ENCODE measurements at regions not wholly inside any gene's neighbourhood (a gene's known extent, or its start where the extent isn't known, plus 50 kb on each side); places are given as distances from the start of the nearest gene placed in this dataset.

DNA sequence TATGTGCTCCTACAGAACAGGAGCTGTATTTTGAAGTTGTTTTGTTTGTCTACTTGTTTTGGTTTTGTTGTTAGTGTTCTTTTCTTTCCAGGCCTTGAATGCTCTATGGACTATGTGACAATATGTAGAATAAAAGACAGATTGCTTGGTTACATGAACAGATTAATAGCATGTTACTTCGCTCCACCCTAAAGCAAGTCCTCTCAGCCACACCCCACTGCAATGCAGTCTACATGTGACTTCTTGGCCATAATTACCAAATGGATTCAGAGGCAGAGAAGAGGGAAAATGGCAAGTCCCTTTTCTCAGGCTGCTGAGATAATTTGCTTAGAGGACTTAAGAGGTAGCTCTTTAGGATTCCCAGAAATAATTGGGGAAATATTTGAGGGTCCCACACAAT lies 123.2 kb upstream of the CYP1B1 start:
- TF ChIP-seq, protein P1, sequence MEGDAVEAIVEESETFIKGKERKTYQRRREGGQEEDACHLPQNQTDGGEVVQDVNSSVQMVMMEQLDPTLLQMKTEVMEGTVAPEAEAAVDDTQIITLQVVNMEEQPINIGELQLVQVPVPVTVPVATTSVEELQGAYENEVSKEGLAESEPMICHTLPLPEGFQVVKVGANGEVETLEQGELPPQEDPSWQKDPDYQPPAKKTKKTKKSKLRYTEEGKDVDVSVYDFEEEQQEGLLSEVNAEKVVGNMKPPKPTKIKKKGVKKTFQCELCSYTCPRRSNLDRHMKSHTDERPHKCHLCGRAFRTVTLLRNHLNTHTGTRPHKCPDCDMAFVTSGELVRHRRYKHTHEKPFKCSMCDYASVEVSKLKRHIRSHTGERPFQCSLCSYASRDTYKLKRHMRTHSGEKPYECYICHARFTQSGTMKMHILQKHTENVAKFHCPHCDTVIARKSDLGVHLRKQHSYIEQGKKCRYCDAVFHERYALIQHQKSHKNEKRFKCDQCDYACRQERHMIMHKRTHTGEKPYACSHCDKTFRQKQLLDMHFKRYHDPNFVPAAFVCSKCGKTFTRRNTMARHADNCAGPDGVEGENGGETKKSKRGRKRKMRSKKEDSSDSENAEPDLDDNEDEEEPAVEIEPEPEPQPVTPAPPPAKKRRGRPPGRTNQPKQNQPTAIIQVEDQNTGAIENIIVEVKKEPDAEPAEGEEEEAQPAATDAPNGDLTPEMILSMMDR (IDR thresholded peaks at IDR 0.05) = no peak
- TF ChIP-seq POLR2A (IDR thresholded peaks at IDR 0.05; ENCODE audit: low read depth) = no peak
- TF ChIP-seq EP300 (IDR thresholded peaks at IDR 0.05) = no peak
- TF ChIP-seq POLR2AphosphoS5 (IDR thresholded peaks at IDR 0.05) = no peak
